Transverse colon (tissue), 3 donors: ENCODE measurements at regions not wholly inside any gene's neighbourhood (a gene's known extent, or its start where the extent isn't known, plus 50 kb on each side); places are given as distances from the start of the nearest gene placed in this dataset.

Experiments
- CTCF ChIP-seq, 5 experiments: fragments of 200-600 bp in 3 of 5; fragments of 450-650 bp in 2 of 5; sonication (generic) in 3 of 5; IDR thresholded peaks; 1 replicate in 2 of 5; 2 replicates in 3 of 5; pipeline ENCODE4 v1.5.1; 2016 to 2017; ENCODE audit warnings: antibody characterized with exemption in 5 of 5, inconsistent platforms in 3 of 5, mild to moderate bottlenecking in 2 of 5, moderate library complexity in 1 of 5
- POLR2A ChIP-seq: fragments of 450-650 bp; IDR thresholded peaks from one replicate; pipeline ENCODE4 v1.6.1; 2016; ENCODE audit warnings: antibody characterized with exemption, mild to moderate bottlenecking, moderate library complexity

GRCh38 chr13:62512194-62513141, 1096.8 kb upstream of the PCDH20 start:
- TF ChIP-seq CTCF (IDR thresholded peaks at IDR 0.05), result peak in 4 of 5 experiments; percentile 25 to 49 (median 38)
- TF ChIP-seq POLR2A, result no peak
